A673 (cell line): ENCODE measurements at regions not wholly inside any gene's neighbourhood (a gene's known extent, or its start where the extent isn't known, plus 50 kb on each side); places are given as distances from the start of the nearest gene placed in this dataset.

Experiments used
- BruUV-seq: library from RNA; stranded (reverse); fragments of 400-500 nt; replicated peaks from 2 replicates; lab custom pipeline; 2021; lab: Mats Ljungman, UMichigan
- CTCF ChIA-PET: fragments of 300-600 bp; sonication (Branson Sonifier 250); formaldehyde crosslinking; loops from one replicate; lab custom pipeline; 2022; ENCODE audit warnings: antibody characterized with exemption; lab: Charles Lee
- POLR2A ChIA-PET: fragments of 300-600 bp; sonication (Branson Sonifier 250); formaldehyde crosslinking; loops from one replicate; lab custom pipeline; 2022; ENCODE audit warnings: antibody characterized with exemption; ENCODE audit not compliant: low non-redundant PET; lab: Charles Lee
- DNase-seq: peaks from one replicate; pipeline ENCODE4 v3.0.0-alpha.2; 2015; ENCODE audit warnings: low spot score
- H3K27ac ChIP-seq: fragments of 200-600 bp; sonication (generic); 2 replicates; pipeline ENCODE4 v1.5.1; 2016; ENCODE audit warnings: mixed run types, low read depth, mild to moderate bottlenecking, mixed read lengths, antibody characterized with exemption, low read length; ENCODE audit not compliant: poor library complexity, severe bottlenecking
- H3K27me3 ChIP-seq: fragments of 200-600 bp; sonication (generic); replicated peaks from 2 replicates; pipeline ENCODE4 v1.6.1; 2017; ENCODE audit warnings: mixed run types, low read depth, mild to moderate bottlenecking, mixed read lengths, antibody characterized with exemption, low read length; ENCODE audit not compliant: insufficient read depth, poor library complexity
- H3K36me3 ChIP-seq: fragments of 200-600 bp; sonication (generic); 2 replicates; pipeline ENCODE4 v1.6.1; 2016; ENCODE audit warnings: mixed run types, mild to moderate bottlenecking, mixed read lengths, antibody characterized with exemption, low read length; ENCODE audit not compliant: insufficient read depth, poor library complexity, severe bottlenecking
- H3K4me1 ChIP-seq: fragments of 200-600 bp; sonication (generic); 2 replicates; pipeline ENCODE4 v1.6.1; 2017; ENCODE audit warnings: mixed run types, mild to moderate bottlenecking, mixed read lengths, antibody characterized with exemption, low read length; ENCODE audit not compliant: insufficient read depth, poor library complexity, severe bottlenecking
- H3K4me3 ChIP-seq: fragments of 200-600 bp; sonication (generic); 2 replicates; pipeline ENCODE4 v1.5.1; 2016; ENCODE audit warnings: low read depth, mixed run types, mild to moderate bottlenecking, mixed read lengths, low read length; ENCODE audit not compliant: poor library complexity, severe bottlenecking
- H3K9me3 ChIP-seq: fragments of 200-600 bp; sonication (generic); 2 replicates; pipeline ENCODE4 v1.6.1; 2016; ENCODE audit warnings: mixed run types, low read depth, mild to moderate bottlenecking, mixed read lengths, antibody characterized with exemption, low read length; ENCODE audit not compliant: poor library complexity, severe bottlenecking
- CTCF ChIP-seq: fragments of 300-800, 200-600 bp; sonication (generic); conservative IDR thresholded peaks from 2 replicates; pipeline ENCODE4 v1.5.1; 2017; ENCODE audit warnings: low read depth, mild to moderate bottlenecking, antibody characterized with exemption, low read length, moderate library complexity, mixed read lengths
- EZH2 ChIP-seq: fragments of 200-600 bp; sonication (generic); IDR thresholded peaks from 2 replicates; pipeline ENCODE4 v1.6.1; 2017; ENCODE audit warnings: borderline replicate concordance, low read depth, mild to moderate bottlenecking, mixed read lengths, antibody characterized with exemption, low read length; ENCODE audit not compliant: poor library complexity, severe bottlenecking
- intact Hi-C: fragments of 100-400 bp; cut with micrococcal nuclease; formaldehyde crosslinking; loops from one replicate; pipeline ENCODE4 v1.10.0; 2022; ENCODE audit not compliant: unreplicated experiment

- Histone ChIP-seq H3K36me3 (no peaks in the 10 kb centered on the region), H3K9me3 (no peaks in the 10 kb centered on the region), H3K27me3 (no peaks in the 10 kb centered on the region), H3K27ac (no peak overlapping the region), H3K4me1 (no peaks in the 10 kb centered on the region), H3K4me3 (no peak overlapping the region)
- CTCF ChIA-PET = no interaction called here
- intact Hi-C loops = no loop called here
- no peak for DNase-seq
- no peak for TF ChIP-seq CTCF
- TF ChIP-seq EZH2 = no peak
- POLR2A ChIA-PET = no interaction called here
- BruUV-seq = no TSS peak
Measured at GRCh38 chr10:3872712-3873329, 87.8 kb upstream of the KLF6 start.

- no peaks in the 10 kb centered on the region for H3K36me3 ChIP-seq
- no peak overlapping the region for H3K4me3 ChIP-seq
- no peaks in the 10 kb centered on the region for H3K4me1 ChIP-seq
- ChIA-PET POLR2A (no interaction called here), CTCF (no interaction called here)
- BruUV-seq = no TSS peak
- no peaks in the 10 kb centered on the region for H3K27me3 ChIP-seq
- no peaks in the 10 kb centered on the region for H3K9me3 ChIP-seq
- intact Hi-C loops = no loop called here
- H3K27ac ChIP-seq = no peak overlapping the region
- no peak for TF ChIP-seq EZH2
- TF ChIP-seq CTCF = no peak
- DNase-seq = no peak
Measured at GRCh38 chr10:3871424-3871996, 86.5 kb upstream of the KLF6 start.

- POLR2A ChIA-PET = no interaction called here
- Histone ChIP-seq H3K36me3 (no peaks in the 10 kb centered on the region), H3K4me3 (no peak overlapping the region), H3K27me3 (no peaks in the 10 kb centered on the region), H3K9me3 (no peaks in the 10 kb centered on the region), H3K4me1 (no peaks in the 10 kb centered on the region), H3K27ac (no peak overlapping the region)
- BruUV-seq = no TSS peak
- intact Hi-C loops = no loop called here
- CTCF ChIA-PET = no interaction called here
- TF ChIP-seq CTCF (no peak), EZH2 (no peak)
- DNase-seq = no peak
Measured at GRCh38 chr10:3869036-3869435, 84.0 kb upstream of the KLF6 start.
